ENCODE measurements at regions not wholly inside any gene's neighbourhood (a gene's known extent, or its start where the extent isn't known, plus 50 kb on each side); places are given as distances from the start of the nearest gene placed in this dataset.

- TF ChIP-seq CTCF (IDR thresholded peaks at IDR 0.05; ENCODE audit: low read depth, low read length, poor library complexity, severe bottlenecking) (no peak), EZH2phosphoT487 (IDR thresholded peaks at IDR 0.05; ENCODE audit: borderline replicate concordance, low read length) (no peak)
These were observed 198.1 kb downstream of the VAPA start for GRCh38 chr18:10111944-10112343.
